ENCODE measurements at regions not wholly inside any gene's neighbourhood (a gene's known extent, or its start where the extent isn't known, plus 50 kb on each side); places are given as distances from the start of the nearest gene placed in this dataset.

DNA sequence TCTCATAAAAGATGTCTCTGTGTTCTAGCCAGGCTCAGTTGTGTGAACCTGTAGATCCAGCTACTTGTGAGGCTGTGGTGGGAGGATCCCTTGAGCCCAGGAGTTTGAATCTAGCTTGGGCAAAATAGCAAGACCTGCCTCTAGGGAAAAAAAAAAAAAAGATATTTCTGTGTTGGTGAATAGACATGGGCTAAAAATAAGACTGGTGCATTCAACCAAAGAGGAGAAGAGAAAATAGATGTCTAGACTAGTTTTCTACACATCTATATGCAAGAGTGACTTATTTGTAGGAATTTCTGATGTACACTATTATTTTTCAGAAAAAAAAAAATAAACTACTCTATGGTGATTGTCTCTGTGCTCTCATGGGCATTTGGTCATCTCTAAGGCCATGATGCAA is 555.1 kb downstream of the BCL11A start:
- TF ChIP-seq, protein P1, sequence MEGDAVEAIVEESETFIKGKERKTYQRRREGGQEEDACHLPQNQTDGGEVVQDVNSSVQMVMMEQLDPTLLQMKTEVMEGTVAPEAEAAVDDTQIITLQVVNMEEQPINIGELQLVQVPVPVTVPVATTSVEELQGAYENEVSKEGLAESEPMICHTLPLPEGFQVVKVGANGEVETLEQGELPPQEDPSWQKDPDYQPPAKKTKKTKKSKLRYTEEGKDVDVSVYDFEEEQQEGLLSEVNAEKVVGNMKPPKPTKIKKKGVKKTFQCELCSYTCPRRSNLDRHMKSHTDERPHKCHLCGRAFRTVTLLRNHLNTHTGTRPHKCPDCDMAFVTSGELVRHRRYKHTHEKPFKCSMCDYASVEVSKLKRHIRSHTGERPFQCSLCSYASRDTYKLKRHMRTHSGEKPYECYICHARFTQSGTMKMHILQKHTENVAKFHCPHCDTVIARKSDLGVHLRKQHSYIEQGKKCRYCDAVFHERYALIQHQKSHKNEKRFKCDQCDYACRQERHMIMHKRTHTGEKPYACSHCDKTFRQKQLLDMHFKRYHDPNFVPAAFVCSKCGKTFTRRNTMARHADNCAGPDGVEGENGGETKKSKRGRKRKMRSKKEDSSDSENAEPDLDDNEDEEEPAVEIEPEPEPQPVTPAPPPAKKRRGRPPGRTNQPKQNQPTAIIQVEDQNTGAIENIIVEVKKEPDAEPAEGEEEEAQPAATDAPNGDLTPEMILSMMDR (IDR thresholded peaks at IDR 0.05; ENCODE audit: insufficient read depth, low read length) = no peak
- TF ChIP-seq SPI1 (IDR thresholded peaks at IDR 0.05; ENCODE audit: borderline replicate concordance, low read depth) (no peak), POLR2AphosphoS5 (IDR thresholded peaks at IDR 0.05; ENCODE audit: low read depth) (no peak), GABPA (IDR thresholded peaks at IDR 0.05; ENCODE audit: low read depth) (no peak)
- TF ChIP-seq, protein P2, sequence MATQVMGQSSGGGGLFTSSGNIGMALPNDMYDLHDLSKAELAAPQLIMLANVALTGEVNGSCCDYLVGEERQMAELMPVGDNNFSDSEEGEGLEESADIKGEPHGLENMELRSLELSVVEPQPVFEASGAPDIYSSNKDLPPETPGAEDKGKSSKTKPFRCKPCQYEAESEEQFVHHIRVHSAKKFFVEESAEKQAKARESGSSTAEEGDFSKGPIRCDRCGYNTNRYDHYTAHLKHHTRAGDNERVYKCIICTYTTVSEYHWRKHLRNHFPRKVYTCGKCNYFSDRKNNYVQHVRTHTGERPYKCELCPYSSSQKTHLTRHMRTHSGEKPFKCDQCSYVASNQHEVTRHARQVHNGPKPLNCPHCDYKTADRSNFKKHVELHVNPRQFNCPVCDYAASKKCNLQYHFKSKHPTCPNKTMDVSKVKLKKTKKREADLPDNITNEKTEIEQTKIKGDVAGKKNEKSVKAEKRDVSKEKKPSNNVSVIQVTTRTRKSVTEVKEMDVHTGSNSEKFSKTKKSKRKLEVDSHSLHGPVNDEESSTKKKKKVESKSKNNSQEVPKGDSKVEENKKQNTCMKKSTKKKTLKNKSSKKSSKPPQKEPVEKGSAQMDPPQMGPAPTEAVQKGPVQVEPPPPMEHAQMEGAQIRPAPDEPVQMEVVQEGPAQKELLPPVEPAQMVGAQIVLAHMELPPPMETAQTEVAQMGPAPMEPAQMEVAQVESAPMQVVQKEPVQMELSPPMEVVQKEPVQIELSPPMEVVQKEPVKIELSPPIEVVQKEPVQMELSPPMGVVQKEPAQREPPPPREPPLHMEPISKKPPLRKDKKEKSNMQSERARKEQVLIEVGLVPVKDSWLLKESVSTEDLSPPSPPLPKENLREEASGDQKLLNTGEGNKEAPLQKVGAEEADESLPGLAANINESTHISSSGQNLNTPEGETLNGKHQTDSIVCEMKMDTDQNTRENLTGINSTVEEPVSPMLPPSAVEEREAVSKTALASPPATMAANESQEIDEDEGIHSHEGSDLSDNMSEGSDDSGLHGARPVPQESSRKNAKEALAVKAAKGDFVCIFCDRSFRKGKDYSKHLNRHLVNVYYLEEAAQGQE (IDR thresholded peaks at IDR 0.05; ENCODE audit: insufficient replicate concordance, low read depth) = no peak
- Histone ChIP-seq H3K4me3 (replicated peaks; ENCODE audit: insufficient read depth, low read length) (no peak overlapping the region), H3K27ac (replicated peaks) (no peak overlapping the region), H3K27me3 (ENCODE audit: insufficient read depth, poor library complexity, severe bottlenecking) (no peaks in the 10 kb centered on the region)
- no peak for DNase-seq (ENCODE audit: low read depth in 1 of 2, low spot score in 1 of 2)

DNA sequence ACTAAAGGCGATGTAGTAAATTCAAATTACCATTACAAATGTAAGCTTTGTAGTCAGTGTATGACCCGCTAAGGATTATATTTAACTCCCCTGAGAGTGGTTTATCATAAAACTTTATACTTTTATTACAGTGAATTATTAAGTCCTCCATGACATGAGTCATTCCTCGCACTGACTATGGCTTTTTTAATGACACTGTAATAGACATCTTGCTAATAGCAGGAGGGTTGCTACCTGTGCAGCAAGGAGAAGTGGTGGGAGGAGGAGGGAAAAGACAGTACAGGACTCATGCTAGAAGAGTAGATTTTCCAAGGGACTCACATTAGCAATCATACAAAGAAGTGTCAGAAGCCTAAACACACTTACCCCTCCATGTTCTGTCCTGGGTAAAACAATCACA is 556.1 kb downstream of the BCL11A start:
- DNase-seq (ENCODE audit: low read depth in 1 of 2, low spot score in 1 of 2) = no peak
- TF ChIP-seq, protein P1 (IDR thresholded peaks at IDR 0.05; ENCODE audit: insufficient read depth, low read length) = no peak
- no peak for TF ChIP-seq GABPA (IDR thresholded peaks at IDR 0.05; ENCODE audit: low read depth)
- TF ChIP-seq POLR2AphosphoS5 (IDR thresholded peaks at IDR 0.05; ENCODE audit: low read depth) = no peak
- TF ChIP-seq, protein P2 (IDR thresholded peaks at IDR 0.05; ENCODE audit: insufficient replicate concordance, low read depth) = no peak
- no peak for TF ChIP-seq SPI1 (IDR thresholded peaks at IDR 0.05; ENCODE audit: borderline replicate concordance, low read depth)
- H3K27ac ChIP-seq (replicated peaks) = no peak overlapping the region

DNA sequence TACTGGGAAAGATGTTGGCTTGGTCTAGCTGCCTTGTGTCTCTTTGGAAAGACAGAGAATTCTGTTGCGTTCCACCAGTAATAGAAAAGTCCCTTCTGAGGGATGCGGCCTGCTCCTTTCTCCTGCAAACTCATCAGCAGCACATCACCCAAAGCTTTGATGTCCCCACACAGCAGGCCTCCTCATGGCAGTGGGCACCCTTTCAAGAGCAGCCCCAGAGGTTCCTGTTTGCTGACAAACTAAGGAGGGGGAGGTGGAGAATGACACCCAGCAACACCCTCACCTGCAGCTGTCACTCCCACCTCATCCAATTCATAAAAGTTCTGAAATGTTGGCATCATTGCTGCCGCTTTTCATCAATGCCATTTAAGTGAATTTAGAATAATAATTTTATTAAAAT is 556.6 kb downstream of the BCL11A start:
- H3K27ac ChIP-seq (replicated peaks) = no peak overlapping the region
- H3K4me3 ChIP-seq (replicated peaks; ENCODE audit: insufficient read depth, low read length) = no peak overlapping the region
- TF ChIP-seq SPI1 (IDR thresholded peaks at IDR 0.05; ENCODE audit: borderline replicate concordance, low read depth) (no peak), POLR2AphosphoS5 (IDR thresholded peaks at IDR 0.05; ENCODE audit: low read depth) (no peak), GABPA (IDR thresholded peaks at IDR 0.05; ENCODE audit: low read depth) (no peak)
- TF ChIP-seq, protein P1 (IDR thresholded peaks at IDR 0.05; ENCODE audit: insufficient read depth, low read length) = no peak
- TF ChIP-seq, protein P2 (IDR thresholded peaks at IDR 0.05; ENCODE audit: insufficient replicate concordance, low read depth) = no peak
- no peaks in the 10 kb centered on the region for H3K27me3 ChIP-seq (ENCODE audit: insufficient read depth, poor library complexity, severe bottlenecking)
- DNase-seq (ENCODE audit: low read depth in 1 of 2, low spot score in 1 of 2) = no peak

More for the DNA sequence above, 556.1 kb downstream of the BCL11A start:
- Histone ChIP-seq H3K4me3 (replicated peaks; ENCODE audit: insufficient read depth, low read length) (no peak overlapping the region), H3K27me3 (ENCODE audit: insufficient read depth, poor library complexity, severe bottlenecking) (no peaks in the 10 kb centered on the region)

Data from HL-60 (cell line).